PC-9 (cell line): ENCODE measurements at regions not wholly inside any gene's neighbourhood (a gene's known extent, or its start where the extent isn't known, plus 50 kb on each side); places are given as distances from the start of the nearest gene placed in this dataset.

ENCODE experiments used
- EZH2 ChIP-seq: fragments of 200-600 bp; sonication (generic); IDR thresholded peaks from 2 replicates; pipeline ENCODE4 v1.8.0; 2017; ENCODE audit warnings: antibody characterized with exemption, low read depth
- TF ChIP-seq, protein P1 (sequence below): fragments of 200-600 bp; sonication (generic); conservative IDR thresholded peaks from 2 replicates; pipeline ENCODE4 v1.6.1; 2017; ENCODE audit warnings: mixed run types, antibody characterized with exemption, mild to moderate bottlenecking, moderate library complexity

DNA sequence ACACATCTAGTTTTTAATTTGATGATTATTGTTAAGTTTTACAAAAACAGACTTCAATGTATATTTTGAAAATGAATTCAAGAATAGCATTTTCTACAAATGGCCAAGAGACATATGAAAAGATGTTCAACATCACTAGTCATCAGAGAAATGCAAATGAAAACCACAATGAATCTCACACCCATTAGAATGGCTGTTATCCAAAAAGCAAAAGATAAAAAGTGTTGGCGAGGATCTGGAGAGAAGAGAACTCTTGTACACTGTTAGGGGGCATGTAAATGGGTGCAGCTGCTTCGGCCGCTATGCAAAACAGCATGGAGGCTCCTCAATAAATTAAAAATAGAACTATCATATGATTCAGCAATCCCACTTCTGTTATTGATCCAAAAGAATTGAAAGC is 185.8 kb upstream of the CCN2 start:
- TF ChIP-seq, protein P1, sequence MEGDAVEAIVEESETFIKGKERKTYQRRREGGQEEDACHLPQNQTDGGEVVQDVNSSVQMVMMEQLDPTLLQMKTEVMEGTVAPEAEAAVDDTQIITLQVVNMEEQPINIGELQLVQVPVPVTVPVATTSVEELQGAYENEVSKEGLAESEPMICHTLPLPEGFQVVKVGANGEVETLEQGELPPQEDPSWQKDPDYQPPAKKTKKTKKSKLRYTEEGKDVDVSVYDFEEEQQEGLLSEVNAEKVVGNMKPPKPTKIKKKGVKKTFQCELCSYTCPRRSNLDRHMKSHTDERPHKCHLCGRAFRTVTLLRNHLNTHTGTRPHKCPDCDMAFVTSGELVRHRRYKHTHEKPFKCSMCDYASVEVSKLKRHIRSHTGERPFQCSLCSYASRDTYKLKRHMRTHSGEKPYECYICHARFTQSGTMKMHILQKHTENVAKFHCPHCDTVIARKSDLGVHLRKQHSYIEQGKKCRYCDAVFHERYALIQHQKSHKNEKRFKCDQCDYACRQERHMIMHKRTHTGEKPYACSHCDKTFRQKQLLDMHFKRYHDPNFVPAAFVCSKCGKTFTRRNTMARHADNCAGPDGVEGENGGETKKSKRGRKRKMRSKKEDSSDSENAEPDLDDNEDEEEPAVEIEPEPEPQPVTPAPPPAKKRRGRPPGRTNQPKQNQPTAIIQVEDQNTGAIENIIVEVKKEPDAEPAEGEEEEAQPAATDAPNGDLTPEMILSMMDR = no peak
- TF ChIP-seq EZH2 = no peak
